Nucleus accumbens (tissue), 56 donors: ENCODE measurements at regions not wholly inside any gene's neighbourhood (a gene's known extent, or its start where the extent isn't known, plus 50 kb on each side); places are given as distances from the start of the nearest gene placed in this dataset.
A peak's percentile ranks its signal among the peaks of the same experiment; 100 is the strongest.
"Not testable (repeated sequence)": the region's sequence is repeated elsewhere in the genome, so short reads cannot be mapped to it uniquely, and the experiment has no call there.

Experiments
- DNase-seq, 56 donors: peaks; one replicate each; lab custom pipeline; 2025; lab: John Stamatoyannopoulos, UW

GRCh38 chrX:9370893-9371292, 94.0 kb upstream of the TBL1X start:
- DNase-seq, result peak in 4 of 56 donors; percentile 1 to 6 (median 2)

GRCh38 chrX:9372866-9373265, 92.0 kb upstream of the TBL1X start:
- no peak for DNase-seq

GRCh38 chrX:9373789-9374188, 91.1 kb upstream of the TBL1X start:
- no peak for DNase-seq

DNA sequence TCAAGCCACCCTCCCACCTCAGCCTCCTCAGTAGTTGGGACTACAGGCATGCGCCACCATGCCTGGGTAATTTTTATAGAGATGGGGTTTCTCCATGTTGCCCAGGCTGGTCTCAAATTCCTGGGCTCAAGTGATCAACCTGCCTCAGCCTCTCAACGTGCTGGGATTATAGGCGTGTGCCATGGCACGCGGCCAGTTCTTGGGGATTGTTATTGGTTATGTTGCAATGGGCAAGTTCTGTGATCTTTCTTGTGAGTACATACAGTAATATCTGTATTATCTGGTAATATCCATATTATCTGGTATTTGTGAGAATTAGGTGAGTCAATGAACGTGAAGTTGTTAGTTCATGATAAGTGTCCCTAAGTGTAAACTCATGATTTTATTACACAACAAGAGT, 90.3 kb upstream of the TBL1X start:
- DNase-seq, result no peak

GRCh38 chrX:9376111-9376510, 88.7 kb upstream of the TBL1X start:
- no peak for DNase-seq

DNA sequence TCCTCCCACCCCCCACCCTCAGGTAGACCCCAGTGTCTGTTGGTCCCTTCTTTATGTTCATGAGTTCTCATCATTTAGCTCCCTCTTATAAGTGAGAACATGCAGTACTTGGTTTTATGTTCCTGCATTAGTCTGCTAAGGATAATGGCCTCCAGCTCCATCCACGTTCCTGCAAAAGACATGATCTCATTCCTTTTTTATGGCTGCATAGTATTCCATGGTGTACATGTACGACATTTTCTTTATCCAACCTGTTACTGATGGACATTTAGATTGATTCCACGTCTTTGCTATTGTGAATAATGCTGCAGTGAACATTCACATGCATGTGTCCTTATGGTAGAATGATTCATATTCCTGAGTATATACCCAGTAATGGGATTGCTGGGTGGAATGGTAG, 87.6 kb upstream of the TBL1X start:
- DNase-seq, result not testable (repeated sequence)

DNA sequence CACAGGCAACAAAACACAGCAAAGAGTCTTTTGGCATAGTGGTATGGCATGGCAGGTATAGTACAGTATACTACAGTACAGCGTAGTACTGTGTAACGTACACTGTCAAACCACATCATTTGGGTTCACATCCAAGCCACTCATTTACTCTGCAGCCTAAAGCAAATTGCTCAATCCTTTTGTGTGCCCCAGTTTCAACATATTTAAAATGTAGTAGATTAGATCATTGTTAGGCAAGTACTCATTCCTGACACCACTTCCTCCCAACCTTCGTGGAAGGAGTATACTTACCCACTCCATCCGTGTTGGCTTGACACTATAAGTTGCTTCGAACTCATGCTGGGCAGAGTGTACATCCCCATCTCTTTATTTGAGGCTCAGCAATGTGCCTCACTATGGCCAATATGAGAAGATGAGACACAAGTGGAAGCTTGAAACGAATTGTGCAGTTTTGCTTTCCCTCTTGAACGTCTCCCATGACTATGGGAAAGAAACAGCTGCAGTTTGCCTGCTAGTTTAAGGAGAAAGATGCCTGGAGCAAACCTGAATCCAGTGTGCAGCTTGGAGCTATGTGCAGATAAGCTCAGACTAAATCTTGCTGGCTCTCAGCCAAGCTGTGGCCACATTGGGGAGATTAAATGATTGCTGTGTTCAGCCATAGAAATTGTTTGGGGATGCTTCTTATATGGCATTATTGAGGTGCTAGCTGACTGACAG, 85.7 kb upstream of the TBL1X start:
- DNase-seq, result no peak

GRCh38 chrX:9379697-9380551, 84.9 kb upstream of the TBL1X start:
- no peak for DNase-seq

GRCh38 chrX:9383655-9384054, 81.2 kb upstream of the TBL1X start:
- DNase-seq, result no peak

- DNase-seq, result no peak
Observed at GRCh38 chrX:9388450-9388849, 76.4 kb upstream of the TBL1X start.

- DNase-seq, result no peak
Observed at GRCh38 chrX:9390121-9390520, 74.7 kb upstream of the TBL1X start.

- no peak for DNase-seq
Observed at GRCh38 chrX:9390693-9391368, 74.0 kb upstream of the TBL1X start.

GRCh38 chrX:9392445-9392844, 72.4 kb upstream of the TBL1X start:
- no peak for DNase-seq

DNA sequence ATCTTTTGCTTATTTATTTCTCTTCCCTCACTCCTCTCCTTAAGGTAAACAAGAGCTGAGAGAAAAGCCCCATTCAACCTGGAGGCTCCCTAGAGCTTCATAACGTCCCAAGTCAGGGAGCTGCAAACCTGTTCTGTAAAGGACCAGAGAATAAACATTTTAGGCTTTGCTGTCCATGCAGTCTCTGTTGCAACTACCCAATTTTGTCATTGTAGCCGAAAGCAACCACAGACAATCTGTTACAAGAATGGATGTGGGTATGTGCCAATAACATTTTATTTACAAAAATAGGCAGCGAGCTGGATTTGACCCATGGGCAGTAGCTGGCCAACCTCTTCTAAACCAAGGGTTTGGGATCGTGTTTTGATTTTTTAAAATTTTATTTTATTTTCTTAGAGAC, 71.3 kb upstream of the TBL1X start:
- no peak for DNase-seq

GRCh38 chrX:9394212-9394611, 70.6 kb upstream of the TBL1X start:
- DNase-seq, result no peak

DNA sequence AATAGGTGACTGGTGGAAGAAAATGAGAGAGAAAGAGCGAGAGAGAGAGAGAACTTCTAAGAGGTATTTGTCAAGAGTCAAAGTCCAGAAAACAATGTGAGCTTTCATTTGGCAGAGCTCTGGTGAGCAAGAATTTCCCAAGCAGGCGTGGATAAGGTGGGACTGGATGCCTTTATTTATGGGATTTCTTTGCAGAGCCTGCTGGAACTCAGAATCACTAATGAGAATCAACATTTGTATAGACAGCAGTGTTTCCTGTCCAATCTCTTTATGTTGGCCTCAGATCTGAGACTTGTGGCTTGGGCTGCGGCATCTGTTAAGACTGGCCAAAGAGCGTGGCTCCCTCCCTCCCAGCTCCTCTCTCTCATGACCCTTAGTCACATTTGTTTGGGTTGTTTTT, 67.9 kb upstream of the TBL1X start:
- DNase-seq, result no peak

DNA sequence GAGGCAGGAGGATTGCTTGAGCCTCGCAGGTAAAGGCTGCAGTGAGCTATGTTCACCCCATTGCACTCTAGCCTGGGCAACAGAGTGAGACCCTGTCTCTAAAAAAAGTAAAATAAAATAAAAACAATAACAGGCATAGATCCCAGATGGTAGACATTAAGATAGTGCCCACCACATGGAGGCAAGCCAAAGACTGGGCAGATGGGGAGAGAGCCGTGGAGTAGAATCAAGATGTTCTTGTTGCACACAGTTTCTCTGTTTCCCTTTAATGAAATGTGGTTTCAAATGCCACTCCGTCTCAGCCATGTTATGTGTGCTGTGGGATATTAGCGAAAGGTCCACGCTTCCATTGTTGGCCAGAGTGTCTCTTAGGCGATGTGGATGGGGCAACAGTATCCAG, 63.8 kb upstream of the TBL1X start:
- no peak for DNase-seq

- DNase-seq, result no peak
Observed at GRCh38 chrX:9403374-9403773, 61.5 kb upstream of the TBL1X start.

DNA sequence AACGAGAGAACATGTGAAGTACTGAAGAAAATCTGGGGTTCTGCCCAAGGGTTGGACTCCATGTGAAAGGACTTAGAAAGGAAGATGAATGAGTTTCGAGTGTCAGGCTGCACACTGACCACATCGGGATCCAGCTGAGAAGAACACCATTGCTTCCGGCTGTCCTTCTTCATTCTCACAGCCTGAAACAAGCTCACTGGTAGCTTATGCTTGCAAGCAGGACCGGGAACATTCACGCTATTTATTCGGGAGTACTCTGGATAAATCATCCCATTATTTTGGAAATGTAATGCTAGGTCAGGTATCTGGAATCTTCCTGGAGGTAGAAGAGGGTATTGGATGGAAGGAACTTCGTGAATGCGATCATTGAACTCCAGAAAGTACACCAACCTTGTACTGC, 59.2 kb upstream of the TBL1X start:
- not testable (repeated sequence) for DNase-seq

DNA sequence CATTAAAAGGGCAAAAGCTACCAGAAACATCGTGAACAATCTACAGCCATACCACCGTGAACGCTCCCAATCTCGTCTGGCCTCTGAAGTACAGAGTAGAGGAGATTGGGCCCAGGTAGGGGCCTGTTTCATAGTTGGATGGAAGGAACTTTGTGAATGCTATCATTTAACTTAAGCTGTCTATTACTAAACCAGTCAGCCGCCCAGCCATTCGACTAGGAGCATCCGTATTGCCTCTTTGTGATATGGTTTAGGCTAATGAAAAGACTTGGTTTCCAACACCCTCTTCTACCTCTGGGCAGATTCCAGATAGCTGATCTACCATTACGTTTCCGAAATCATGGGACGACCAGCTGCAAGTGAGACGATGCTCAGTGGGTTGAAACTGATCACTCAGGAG, 54.0 kb upstream of the TBL1X start:
- DNase-seq, result not testable (repeated sequence)

GRCh38 chrX:9411682-9412081, 53.2 kb upstream of the TBL1X start:
- DNase-seq, result not testable (repeated sequence)
